HG03342 (cell line): ENCODE measurements at regions not wholly inside any gene's neighbourhood (a gene's known extent, or its start where the extent isn't known, plus 50 kb on each side); places are given as distances from the start of the nearest gene placed in this dataset.

Experiments used
- ATAC-seq: cut with Tn5 transposase; IDR thresholded peaks from one replicate; pipeline ENCODE4 v1.9.1; 2021; ENCODE audit warnings: mild to moderate bottlenecking, moderate library complexity; ENCODE audit not compliant: unreplicated experiment

- no peak for ATAC-seq
Measured at GRCh38 chr19:29098091-29098490, 114.9 kb downstream of the UQCRFS1 start.

- ATAC-seq, result no peak
Measured at GRCh38 chr19:29096896-29097295, 116.1 kb downstream of the UQCRFS1 start.

GRCh38 chr19:29093553-29093908 lies 119.4 kb downstream of the UQCRFS1 start:
- ATAC-seq, result no peak

GRCh38 chr19:29092712-29093552 lies 120.0 kb downstream of the UQCRFS1 start:
- ATAC-seq, result no peak

GRCh38 chr19:29090783-29091526 lies 122.0 kb downstream of the UQCRFS1 start:
- ATAC-seq, result no peak

- no peak for ATAC-seq
Measured at GRCh38 chr19:29089315-29089870, 123.6 kb downstream of the UQCRFS1 start.

GRCh38 chr19:29088761-29089160 lies 124.2 kb downstream of the UQCRFS1 start:
- ATAC-seq, result no peak

- ATAC-seq, result no peak
Measured at GRCh38 chr19:29086646-29087045, 126.3 kb downstream of the UQCRFS1 start.

- no peak for ATAC-seq
Measured at GRCh38 chr19:29086182-29086581, 126.8 kb downstream of the UQCRFS1 start.

- no peak for ATAC-seq
Measured at GRCh38 chr19:29085630-29086029, 127.3 kb downstream of the UQCRFS1 start.

GRCh38 chr19:29085206-29085605 lies 127.7 kb downstream of the UQCRFS1 start:
- no peak for ATAC-seq

GRCh38 chr19:29084266-29084665 lies 128.7 kb downstream of the UQCRFS1 start:
- ATAC-seq, result no peak

GRCh38 chr19:29083863-29084262 lies 129.1 kb downstream of the UQCRFS1 start:
- ATAC-seq, result no peak

- no peak for ATAC-seq
Measured at GRCh38 chr19:29079356-29080032, 133.5 kb downstream of the UQCRFS1 start.

- ATAC-seq, result no peak
Measured at GRCh38 chr19:29076963-29077362, 136.0 kb downstream of the UQCRFS1 start.

GRCh38 chr19:29076161-29076560 lies 136.8 kb downstream of the UQCRFS1 start:
- ATAC-seq, result no peak

GRCh38 chr19:29075149-29075548 lies 137.8 kb downstream of the UQCRFS1 start:
- no peak for ATAC-seq

GRCh38 chr19:29074579-29074978 lies 138.4 kb downstream of the UQCRFS1 start:
- no peak for ATAC-seq

GRCh38 chr19:29067831-29068230 lies 145.1 kb downstream of the UQCRFS1 start:
- no peak for ATAC-seq

- no peak for ATAC-seq
Measured at GRCh38 chr19:29062475-29063435, 150.2 kb downstream of the UQCRFS1 start.
